GM19438 (cell line): ENCODE measurements at regions not wholly inside any gene's neighbourhood (a gene's known extent, or its start where the extent isn't known, plus 50 kb on each side); places are given as distances from the start of the nearest gene placed in this dataset.
"Not testable (repeated sequence)": the region's sequence is repeated elsewhere in the genome, so short reads cannot be mapped to it uniquely, and the experiment has no call there.

Experiments
- ATAC-seq: cut with Tn5 transposase; IDR thresholded peaks from one replicate; pipeline ENCODE4 v1.9.1; 2021; ENCODE audit warnings: low read depth; ENCODE audit not compliant: unreplicated experiment

- ATAC-seq = no peak
Observed at GRCh38 chr6:79810871-79811270, 136.5 kb downstream of the ELOVL4 start.

GRCh38 chr6:79810185-79810705, 137.1 kb downstream of the ELOVL4 start:
- no peak for ATAC-seq

- ATAC-seq = no peak
Observed at GRCh38 chr6:79808921-79809320, 138.4 kb downstream of the ELOVL4 start.

- not testable (repeated sequence) for ATAC-seq
Observed at GRCh38 chr6:79806661-79807060, 140.7 kb downstream of the ELOVL4 start.

- no peak for ATAC-seq
Observed at GRCh38 chr6:79804732-79805131, 142.6 kb downstream of the ELOVL4 start.

GRCh38 chr6:79803917-79804316, 143.4 kb downstream of the ELOVL4 start:
- no peak for ATAC-seq

- no peak for ATAC-seq
Observed at GRCh38 chr6:79802657-79803300, 144.6 kb downstream of the ELOVL4 start.

- ATAC-seq = no peak
Observed at GRCh38 chr6:79801362-79801761, 146.0 kb downstream of the ELOVL4 start.

GRCh38 chr6:79798841-79799240, 148.5 kb downstream of the ELOVL4 start:
- ATAC-seq = no peak

GRCh38 chr6:79797912-79798311, 149.4 kb downstream of the ELOVL4 start:
- no peak for ATAC-seq

- no peak for ATAC-seq
Observed at GRCh38 chr6:79797163-79797764, 150.1 kb downstream of the ELOVL4 start.

GRCh38 chr6:79796197-79796596, 151.2 kb downstream of the ELOVL4 start:
- no peak for ATAC-seq

- no peak for ATAC-seq
Observed at GRCh38 chr6:79789896-79790295, 157.5 kb downstream of the ELOVL4 start.

- no peak for ATAC-seq
Observed at GRCh38 chr6:79788756-79789155, 157.6 kb downstream of the SH3BGRL2 start.

- no peak for ATAC-seq
Observed at GRCh38 chr6:79787626-79788025, 156.5 kb downstream of the SH3BGRL2 start.

- ATAC-seq = no peak
Observed at GRCh38 chr6:79784395-79784753, 153.2 kb downstream of the SH3BGRL2 start.

GRCh38 chr6:79783670-79784394, 152.7 kb downstream of the SH3BGRL2 start:
- no peak for ATAC-seq

- no peak for ATAC-seq
Observed at GRCh38 chr6:79782792-79783580, 151.9 kb downstream of the SH3BGRL2 start.

GRCh38 chr6:79781916-79782315, 150.8 kb downstream of the SH3BGRL2 start:
- ATAC-seq = no peak

- ATAC-seq = no peak
Observed at GRCh38 chr6:79780881-79781280, 149.8 kb downstream of the SH3BGRL2 start.

- ATAC-seq = no peak
Observed at GRCh38 chr6:79778816-79779215, 147.7 kb downstream of the SH3BGRL2 start.
